ENCODE measurements at regions not wholly inside any gene's neighbourhood (a gene's known extent, or its start where the extent isn't known, plus 50 kb on each side); places are given as distances from the start of the nearest gene placed in this dataset.
"Not testable (repeated sequence)": the region's sequence is repeated elsewhere in the genome, so short reads cannot be mapped to it uniquely, and the experiment has no call there.

GRCh38 chr12:16880864-16881285, 274.9 kb upstream of the LMO3 start:
- DNase-seq (ENCODE audit: low read depth, low spot score) = peak; percentile 1

- no peak for DNase-seq (ENCODE audit: low read depth, low spot score)
These were observed 264.9 kb upstream of the LMO3 start for GRCh38 chr12:16870845-16871244.

- no peak for DNase-seq (ENCODE audit: low read depth, low spot score)
These were observed 257.8 kb upstream of the LMO3 start for GRCh38 chr12:16863742-16864141.

DNA sequence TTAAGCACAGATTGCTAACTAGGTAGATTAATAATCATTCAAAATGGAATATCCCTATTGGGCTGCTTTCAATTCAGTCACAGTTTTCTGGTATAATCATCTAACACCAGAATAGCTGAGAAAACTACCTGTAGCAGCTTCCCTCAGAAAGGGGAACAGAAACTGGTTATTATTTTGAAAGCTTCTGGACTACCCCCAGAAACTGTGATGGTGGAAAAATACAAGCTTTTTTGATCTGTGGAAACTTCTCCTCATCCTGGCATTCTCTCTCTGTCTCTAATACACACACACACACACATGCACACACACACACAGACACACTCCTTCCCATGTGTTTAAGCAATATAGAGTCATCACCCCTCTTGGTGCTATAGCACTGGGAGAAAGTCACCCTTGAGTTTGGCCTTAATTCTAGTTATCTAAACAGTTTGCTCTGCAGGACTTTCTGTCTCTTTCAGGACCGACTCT, 251.5 kb upstream of the LMO3 start:
- no peak for DNase-seq (ENCODE audit: low read depth, low spot score)

DNA sequence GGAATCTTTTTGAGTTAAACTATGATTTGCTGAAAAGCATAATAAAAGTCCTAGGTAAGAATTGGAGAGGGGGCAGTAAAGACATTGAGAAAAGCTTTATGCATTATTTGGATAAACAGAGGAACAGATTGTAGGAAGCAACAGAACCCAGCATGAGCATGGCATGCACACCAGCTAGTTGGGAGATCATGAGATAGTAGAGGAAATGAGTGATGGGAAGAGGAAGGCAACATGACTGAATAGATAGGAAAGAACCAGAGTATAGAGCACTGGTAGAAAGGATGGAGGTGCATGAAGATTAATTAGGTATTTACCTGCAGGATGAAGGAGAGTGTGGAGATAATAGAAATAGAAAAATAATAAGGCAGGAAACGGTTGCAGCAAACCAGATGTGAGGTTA, 248.5 kb upstream of the LMO3 start:
- DNase-seq (ENCODE audit: low read depth, low spot score) = no peak

DNA sequence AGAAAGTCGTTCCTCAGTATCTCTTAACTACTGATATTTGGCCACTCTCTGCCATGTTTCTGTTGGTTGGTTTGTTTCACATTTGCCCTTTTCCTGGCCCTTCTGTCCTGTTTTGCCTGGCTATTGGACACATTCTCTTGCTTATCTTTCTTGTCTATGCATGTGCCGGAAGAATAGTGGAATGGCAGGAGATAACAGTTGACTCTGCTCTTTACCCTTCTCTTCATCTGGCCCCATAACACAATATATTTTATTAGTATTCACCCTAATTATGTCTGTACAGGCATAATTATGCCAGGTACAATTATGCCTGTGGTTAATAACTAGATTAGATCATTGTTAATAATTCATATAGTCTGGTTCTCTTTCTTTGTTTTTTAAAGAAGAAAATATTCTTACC, 243.5 kb upstream of the LMO3 start:
- no peak for DNase-seq (ENCODE audit: low read depth, low spot score)

DNA sequence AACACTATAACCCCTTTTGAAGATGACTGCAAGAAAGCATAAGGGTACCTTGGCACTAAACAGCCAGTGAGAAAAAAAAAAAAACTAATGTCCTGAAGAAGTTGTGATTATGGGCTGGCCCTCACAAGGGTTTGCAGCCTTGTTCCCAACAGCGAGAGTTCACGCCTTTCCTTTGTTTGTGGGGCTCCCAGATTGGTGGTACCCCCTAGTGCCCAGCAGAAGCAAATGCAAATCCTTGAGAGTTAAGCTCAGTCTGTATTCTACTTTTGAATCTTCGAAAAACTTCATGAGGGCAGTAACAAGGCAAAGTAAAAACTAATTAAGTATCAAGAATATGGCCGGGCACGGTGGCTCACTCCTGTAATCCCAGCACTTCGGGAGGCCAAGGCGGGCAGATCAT, 238.9 kb upstream of the LMO3 start:
- no peak for DNase-seq (ENCODE audit: low read depth, low spot score)

DNA sequence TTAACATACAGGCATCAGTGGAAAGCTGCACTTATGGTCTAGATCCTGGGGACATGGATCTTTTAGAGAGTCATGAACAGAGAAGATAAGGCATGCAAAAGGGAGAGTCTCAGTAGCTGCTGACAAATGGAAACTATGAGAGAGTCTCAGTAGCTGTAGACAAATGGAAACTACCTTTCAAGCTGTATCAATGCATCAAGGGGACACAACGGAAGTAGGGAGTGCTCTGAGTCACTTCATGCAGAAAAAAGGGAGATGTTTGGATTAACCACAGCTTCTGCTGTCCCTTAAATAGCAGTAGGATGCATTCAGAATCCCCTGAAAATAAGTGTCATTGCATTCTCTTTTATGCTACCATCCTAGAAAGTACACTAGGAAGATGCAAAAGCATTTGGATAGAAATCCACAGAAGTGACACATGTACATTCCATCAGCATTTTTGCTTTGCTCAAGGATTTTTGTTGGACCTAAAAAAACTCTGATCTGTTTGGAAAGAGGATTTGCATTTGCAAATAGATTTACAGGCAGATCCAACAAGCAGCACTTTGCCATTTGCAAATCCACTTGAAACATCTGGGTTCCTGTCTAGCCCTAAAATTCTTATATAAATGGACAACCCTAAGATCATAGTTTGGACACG, 227.5 kb upstream of the LMO3 start:
- no peak for DNase-seq (ENCODE audit: low read depth, low spot score)

DNA sequence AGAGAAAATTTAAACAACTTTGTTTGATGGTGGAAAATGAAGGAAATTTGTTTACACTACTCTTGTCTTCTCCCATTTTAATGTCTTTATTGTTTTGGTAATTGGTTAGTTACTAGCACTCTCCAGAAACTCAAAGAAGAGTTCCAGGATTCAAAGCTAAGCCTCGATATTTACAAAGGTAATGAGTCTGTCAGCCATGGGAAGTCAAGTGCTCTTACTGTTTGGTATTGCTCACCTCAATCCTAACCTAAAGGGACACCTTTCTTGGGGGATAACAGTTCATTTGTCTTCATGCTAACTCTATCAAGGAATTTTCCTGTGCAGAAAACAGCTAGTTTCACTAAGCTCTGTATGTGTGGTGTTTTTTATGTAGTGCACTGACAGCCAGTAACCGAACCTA, 222.9 kb upstream of the LMO3 start:
- DNase-seq (ENCODE audit: low read depth, low spot score) = no peak

DNA sequence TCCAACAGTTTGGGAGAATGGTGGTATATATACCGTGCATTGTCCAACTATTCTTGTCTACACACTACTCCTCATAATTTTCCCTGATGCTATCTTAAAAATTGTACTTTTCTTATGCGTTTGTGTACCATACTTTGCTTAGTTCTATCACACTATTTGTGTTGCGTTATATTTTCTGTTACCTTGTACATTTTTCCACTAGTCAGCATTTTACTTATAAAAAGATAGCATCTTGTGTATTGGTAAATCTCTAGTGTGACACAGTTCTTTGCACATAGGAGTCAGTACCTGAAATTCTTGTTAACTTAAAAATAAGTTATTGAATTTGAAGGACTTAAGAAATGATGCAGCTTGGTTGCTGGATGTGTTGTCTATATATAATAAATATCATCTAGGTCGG, 201.8 kb upstream of the LMO3 start:
- no peak for DNase-seq (ENCODE audit: low read depth, low spot score)

DNA sequence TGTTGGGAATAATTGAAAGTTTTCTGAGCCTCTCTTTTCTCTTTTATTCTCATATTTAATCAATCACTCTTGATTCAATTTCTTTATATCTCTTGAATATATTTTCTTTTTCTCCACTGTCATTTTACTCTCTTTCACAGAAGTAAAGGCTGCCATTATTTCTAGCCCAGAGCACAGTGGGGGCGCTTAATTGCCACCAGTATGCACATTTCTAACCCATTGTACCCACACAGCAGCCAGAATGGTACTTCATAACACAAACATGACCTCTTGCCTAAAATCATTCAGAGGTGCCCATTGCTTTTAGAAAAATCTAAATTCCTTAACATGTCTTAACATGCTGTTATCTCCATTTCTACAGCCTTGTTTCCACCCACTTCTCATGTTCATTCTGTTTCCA, 190.2 kb upstream of the LMO3 start:
- no peak for DNase-seq (ENCODE audit: low read depth, low spot score)

GRCh38 chr12:16789204-16789790, 183.3 kb upstream of the LMO3 start:
- peak; percentile 1 for DNase-seq (ENCODE audit: low read depth, low spot score)

DNA sequence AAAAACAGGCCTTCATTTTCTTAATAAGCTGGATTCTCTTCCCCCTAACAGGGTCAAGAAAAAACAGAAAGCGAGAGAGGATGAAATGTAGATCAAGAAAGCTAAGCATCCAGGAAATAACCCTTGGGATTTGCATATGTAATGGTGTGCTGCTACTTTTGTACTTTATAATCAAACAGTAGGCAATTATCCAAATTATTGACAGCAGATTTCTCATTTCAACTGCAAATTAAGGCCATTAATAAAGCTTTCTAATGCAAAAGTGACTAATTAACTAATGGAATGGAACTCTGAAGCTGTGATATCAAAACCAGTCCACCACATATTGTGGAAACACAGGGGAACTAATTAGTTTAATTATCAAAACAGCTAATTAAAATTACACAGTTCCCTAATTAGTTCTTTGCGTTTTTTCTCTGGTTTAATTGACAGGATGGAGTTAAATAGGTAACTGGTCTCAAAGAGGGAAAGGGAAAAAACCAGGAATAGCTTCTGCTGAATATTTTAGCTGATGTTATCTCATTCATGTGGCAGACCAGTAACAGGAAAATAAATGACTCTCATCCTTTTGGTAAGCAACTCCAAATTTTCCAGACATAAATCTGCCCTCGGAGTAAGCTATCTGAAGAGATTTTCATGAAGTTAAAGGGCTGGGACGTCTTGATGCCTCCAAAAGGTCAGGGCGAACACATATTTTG, 182.7 kb upstream of the LMO3 start:
- DNase-seq (ENCODE audit: low read depth, low spot score) = no peak

- no peak for DNase-seq (ENCODE audit: low read depth, low spot score)
These were observed 180.0 kb upstream of the LMO3 start for GRCh38 chr12:16785953-16786352.

- DNase-seq (ENCODE audit: low read depth, low spot score) = no peak
These were observed 179.6 kb upstream of the LMO3 start for GRCh38 chr12:16785524-16785923.

GRCh38 chr12:16769129-16769528, 163.2 kb upstream of the LMO3 start:
- DNase-seq (ENCODE audit: low read depth, low spot score) = not testable (repeated sequence)

- no peak for DNase-seq (ENCODE audit: low read depth, low spot score)
These were observed 160.8 kb upstream of the LMO3 start for GRCh38 chr12:16766736-16767135.

- DNase-seq (ENCODE audit: low read depth, low spot score) = no peak
These were observed 157.9 kb upstream of the LMO3 start for GRCh38 chr12:16763901-16764300.

GRCh38 chr12:16756833-16757555, 151.0 kb upstream of the LMO3 start:
- DNase-seq (ENCODE audit: low read depth, low spot score) = peak; percentile 3

DNA sequence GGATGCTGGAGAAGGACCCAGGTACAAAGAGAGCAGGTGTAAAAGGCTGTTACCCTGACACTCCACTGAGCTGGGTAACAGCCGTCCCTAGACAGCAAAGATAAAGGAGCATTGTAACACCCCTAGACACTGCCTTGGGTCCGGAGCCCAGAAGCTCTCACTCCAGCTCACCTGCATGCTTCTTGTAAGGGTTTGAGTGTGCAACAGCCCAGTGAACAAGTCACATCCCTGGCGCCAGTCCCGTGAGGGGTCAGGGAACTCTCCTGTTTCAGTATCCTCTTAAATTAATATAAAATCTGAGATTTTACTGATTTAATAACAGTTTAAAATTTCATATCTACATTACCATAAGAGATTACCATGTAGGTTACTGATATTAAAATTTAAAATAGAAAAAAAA, 124.8 kb upstream of the LMO3 start:
- DNase-seq (ENCODE audit: low read depth, low spot score) = no peak

- DNase-seq (ENCODE audit: low read depth, low spot score) = no peak
These were observed 120.9 kb upstream of the LMO3 start for GRCh38 chr12:16726879-16727278.

DNA sequence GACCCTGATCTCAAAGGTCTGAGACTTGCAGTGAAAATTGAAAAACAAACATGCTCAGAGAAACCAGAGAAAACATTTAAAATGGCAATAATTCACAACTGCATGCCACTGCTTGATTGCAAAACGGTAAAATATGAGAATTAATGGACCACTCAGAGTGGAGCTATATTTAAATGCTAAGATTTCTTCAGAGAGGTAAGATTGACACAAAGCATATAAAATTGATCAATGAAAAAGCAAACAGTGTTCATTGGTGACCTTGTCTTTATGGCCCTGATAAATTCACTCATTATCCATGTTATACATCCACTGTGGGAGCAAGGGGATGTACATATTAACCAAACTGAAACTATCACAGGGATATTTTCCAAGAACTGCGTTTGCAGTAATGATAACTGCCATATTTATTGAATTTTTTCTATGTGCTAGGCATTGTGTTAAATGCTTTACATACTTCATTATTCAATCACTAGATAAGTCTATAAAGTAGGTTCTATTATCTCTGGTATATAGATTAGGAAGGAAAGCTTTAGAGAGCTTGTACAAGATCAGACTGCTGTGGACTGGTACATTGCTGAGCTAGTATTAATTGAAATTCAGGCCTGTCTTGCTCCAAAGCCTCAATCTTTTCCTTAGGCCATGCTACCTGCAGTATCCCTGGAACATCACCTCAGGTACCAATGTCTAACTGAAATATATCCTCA, 113.9 kb upstream of the LMO3 start:
- no peak for DNase-seq (ENCODE audit: low read depth, low spot score)

All from ELF-1 (cell line).